ENCODE measurements at regions not wholly inside any gene's neighbourhood (a gene's known extent, or its start where the extent isn't known, plus 50 kb on each side); places are given as distances from the start of the nearest gene placed in this dataset.

GRCh38 chr2:138307099-138307498 lies 194.5 kb upstream of the SPOPL start:
- peak in 1 of 3 donors; percentile 32 for TF ChIP-seq POLR2AphosphoS5 (IDR thresholded peaks at IDR 0.05)
- no peak for TF ChIP-seq CTCF (IDR thresholded peaks at IDR 0.05)

Data from breast epithelium (tissue), 3 donors.